A549 (cell line): ENCODE measurements at regions not wholly inside any gene's neighbourhood (a gene's known extent, or its start where the extent isn't known, plus 50 kb on each side); places are given as distances from the start of the nearest gene placed in this dataset.

Experiments
- CEBPB ChIP-seq, 2 experiments: fragments of >200 bp in 1 of 2; sonication (Bioruptor Twin) in 1 of 2; formaldehyde crosslinking in 1 of 2; IDR thresholded peaks; 2 replicates each; pipeline ENCODE4 v1.6.1; 2012 to 2016
- CTCF ChIP-seq: fragments of >200 bp; sonication (Bioruptor Twin); formaldehyde crosslinking; IDR thresholded peaks from 3 replicates; pipeline ENCODE4 v1.5.1; 2016
- EHMT2 ChIP-seq: fragments of 200-600 bp; sonication (generic); IDR thresholded peaks from 2 replicates; pipeline ENCODE4 v1.6.1; 2016; ENCODE audit warnings: antibody characterized with exemption, low read depth, mild to moderate bottlenecking, moderate library complexity
- EP300 ChIP-seq, 2 experiments: fragments of >200 bp; sonication (Bioruptor Twin); formaldehyde crosslinking; IDR thresholded peaks; 2 replicates in 1 of 2; 3 replicates in 1 of 2; pipeline ENCODE4 v1.6.1; 2016 to 2017
- MAFK ChIP-seq: fragments of 450-650 bp; IDR thresholded peaks from 2 replicates; pipeline ENCODE4 v1.6.1; 2014; ENCODE audit not compliant: partially characterized antibody
- MYC ChIP-seq: IDR thresholded peaks from 2 replicates; pipeline ENCODE4 v1.6.1; 2012; ENCODE audit warnings: mild to moderate bottlenecking, inconsistent platforms, low read length, improper control_type of control experiment, borderline replicate concordance
- RFX5 ChIP-seq: fragments of 450-650 bp; IDR thresholded peaks from 2 replicates; pipeline ENCODE4 v1.7.1; 2014; ENCODE audit warnings: antibody characterized with exemption, mild to moderate bottlenecking, moderate library complexity
- SMC3 ChIP-seq: fragments of >200 bp; sonication (Bioruptor Twin); formaldehyde crosslinking; IDR thresholded peaks from 3 replicates; pipeline ENCODE4 v1.6.1; 2018; ENCODE audit warnings: inconsistent platforms
- SREBF2 ChIP-seq: fragments of 450-650 bp; IDR thresholded peaks from 2 replicates; pipeline ENCODE4 v1.6.1; 2014; ENCODE audit warnings: mild to moderate bottlenecking, moderate library complexity

DNA sequence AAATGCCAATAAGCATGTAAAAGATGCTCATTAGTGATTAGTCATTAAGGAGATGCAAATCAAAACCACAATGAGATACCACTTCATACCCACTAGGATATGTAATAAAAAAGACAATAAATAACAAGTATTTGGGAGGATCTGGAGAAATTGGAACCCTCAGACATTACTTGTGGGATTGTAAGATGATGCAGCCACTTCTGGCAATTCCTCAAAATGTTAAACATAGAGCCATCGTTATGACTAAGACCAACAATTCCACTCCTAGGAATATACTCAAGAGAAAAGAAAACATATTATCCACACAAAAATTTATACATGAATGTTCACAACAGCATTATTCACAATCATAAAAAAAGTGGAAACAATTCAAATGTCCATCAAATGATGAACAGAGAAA lies 336.2 kb upstream of the PMFBP1 start:
- TF ChIP-seq CTCF (no peak), MAFK (no peak), MYC (no peak), RFX5 (no peak), EP300 (IDR thresholded peaks at IDR 0.05) (no peak), EHMT2 (no peak), SREBF2 (no peak), CEBPB (IDR thresholded peaks at IDR 0.05) (no peak), SMC3 (no peak)
